HL-60 (cell line): ENCODE measurements at regions not wholly inside any gene's neighbourhood (a gene's known extent, or its start where the extent isn't known, plus 50 kb on each side); places are given as distances from the start of the nearest gene placed in this dataset.

Experiments used
- CTCF ChIP-seq: IDR thresholded peaks from one replicate; pipeline ENCODE4 v1.5.1; 2011; ENCODE audit warnings: low read length, control low read depth, inconsistent platforms; ENCODE audit not compliant: insufficient read depth
- GABPA ChIP-seq: IDR thresholded peaks from 2 replicates; pipeline ENCODE4 v1.6.1; 2012; ENCODE audit warnings: low read depth
- POLR2AphosphoS5 ChIP-seq: IDR thresholded peaks from 2 replicates; pipeline ENCODE4 v1.6.1; 2012; ENCODE audit warnings: low read depth
- REST ChIP-seq: IDR thresholded peaks from 2 replicates; pipeline ENCODE4 v1.6.1; 2012; ENCODE audit warnings: low read depth; ENCODE audit not compliant: insufficient replicate concordance
- SPI1 ChIP-seq: IDR thresholded peaks from 2 replicates; pipeline ENCODE4 v1.6.1; 2012; ENCODE audit warnings: low read depth, mild to moderate bottlenecking, borderline replicate concordance

- TF ChIP-seq CTCF (no peak), POLR2AphosphoS5 (no peak), SPI1 (no peak), REST (no peak), GABPA (no peak)
Observed at GRCh38 chr4:86446996-86447395, 87.1 kb upstream of the MAPK10 start.
